ENCODE measurements at regions not wholly inside any gene's neighbourhood (a gene's known extent, or its start where the extent isn't known, plus 50 kb on each side); places are given as distances from the start of the nearest gene placed in this dataset.

- H3K27ac ChIP-seq (ENCODE audit: low read depth in 1 of 2, low read length in 2 of 2): no peak overlapping the region
- WGBS: 96% methylated on average over 1 of the region's 1 CpG
- H3K36me3 ChIP-seq (ENCODE audit: control insufficient read depth in 4 of 4, insufficient read depth in 3 of 4, low read depth in 1 of 4, low read length in 3 of 4): no peaks in the 10 kb centered on the region
- H3K4me1 ChIP-seq (ENCODE audit: control insufficient read depth in 4 of 4, insufficient read depth in 4 of 4, low read length in 3 of 4): no peaks in the 10 kb centered on the region
- H3K9me3 ChIP-seq (ENCODE audit: control insufficient read depth in 4 of 4, low read length in 3 of 4): no peaks in the 10 kb centered on the region
- H3K9ac ChIP-seq (ENCODE audit: low read depth in 1 of 2, low read length in 2 of 2): no peak overlapping the region
- no peaks in the 10 kb centered on the region for H3K27me3 ChIP-seq (ENCODE audit: control insufficient read depth in 4 of 4, insufficient read depth in 4 of 4, low read length in 3 of 4)
- H3K4me3 ChIP-seq (ENCODE audit: low read depth in 1 of 3, low read length in 3 of 3): no peak overlapping the region
- TF ChIP-seq FOXA1 (IDR thresholded peaks at IDR 0.05) (no peak), FOXA2 (IDR thresholded peaks at IDR 0.05) (no peak), JUND (IDR thresholded peaks at IDR 0.05) (no peak), TAF1 (conservative IDR thresholded peaks at IDR 0.05) (no peak), HNF4G (IDR thresholded peaks at IDR 0.05) (no peak), HNF4A (conservative IDR thresholded peaks at IDR 0.05) (no peak), RAD21 (IDR thresholded peaks at IDR 0.05) (no peak)
- DNase-seq (ENCODE audit: low spot score): no peak
Measured at GRCh38 chr11:35056391-35057093, 82.4 kb upstream of the CD44 start.

DNA sequence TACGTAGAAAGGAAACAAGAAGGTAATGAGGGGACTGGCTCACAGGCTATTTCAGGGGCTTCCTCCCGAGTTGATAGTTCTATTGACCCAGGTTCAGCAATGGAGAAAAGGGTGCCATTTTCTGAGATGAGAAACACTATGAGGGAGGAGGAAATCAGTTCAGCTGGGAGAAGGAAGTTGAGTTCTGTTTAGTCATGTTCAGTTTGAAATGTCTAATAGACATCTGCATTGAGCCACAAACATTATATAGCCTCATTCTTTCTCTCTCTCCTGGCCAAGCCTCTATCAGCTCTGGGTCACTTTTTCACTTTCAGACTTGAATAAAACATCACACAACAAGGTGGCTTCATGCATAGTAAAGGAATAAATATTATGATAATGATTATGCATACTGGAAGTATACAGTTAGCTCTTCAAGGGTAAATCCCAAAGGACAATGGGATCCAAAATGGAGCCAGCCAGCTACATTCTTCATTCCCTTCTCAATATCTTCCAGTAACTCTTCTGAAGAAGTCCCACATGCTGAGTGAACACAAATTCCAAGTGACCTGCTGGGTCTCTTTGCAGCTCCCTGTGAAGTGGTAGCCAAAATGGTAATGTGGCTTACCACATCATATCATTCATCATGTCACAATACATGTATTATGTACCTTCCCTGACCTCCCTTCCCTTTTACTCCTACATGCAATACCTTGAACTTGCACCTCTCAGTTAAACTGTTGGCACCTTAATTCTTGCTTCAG lies 80.9 kb upstream of the CD44 start:
- H3K27me3 ChIP-seq (ENCODE audit: control insufficient read depth in 4 of 4, insufficient read depth in 4 of 4, low read length in 3 of 4): no peaks in the 10 kb centered on the region
- no peak for DNase-seq (ENCODE audit: low spot score)
- no peaks in the 10 kb centered on the region for H3K4me1 ChIP-seq (ENCODE audit: control insufficient read depth in 4 of 4, insufficient read depth in 4 of 4, low read length in 3 of 4)
- no peak overlapping the region for H3K4me3 ChIP-seq (ENCODE audit: low read depth in 1 of 3, low read length in 3 of 3)
- WGBS: 96% methylated on average over 2 of the region's 2 CpGs
- H3K9ac ChIP-seq (ENCODE audit: low read depth in 1 of 2, low read length in 2 of 2): no peak overlapping the region
- no peaks in the 10 kb centered on the region for H3K36me3 ChIP-seq (ENCODE audit: control insufficient read depth in 4 of 4, insufficient read depth in 3 of 4, low read depth in 1 of 4, low read length in 3 of 4)
- no peaks in the 10 kb centered on the region for H3K9me3 ChIP-seq (ENCODE audit: control insufficient read depth in 4 of 4, low read length in 3 of 4)
- TF ChIP-seq RAD21 (IDR thresholded peaks at IDR 0.05) (no peak), NR2F2 (IDR thresholded peaks at IDR 0.05) (no peak), HNF4A (conservative IDR thresholded peaks at IDR 0.05) (no peak), FOXA1 (IDR thresholded peaks at IDR 0.05) (no peak), GABPA (IDR thresholded peaks at IDR 0.05 in 1 of 2, conservative IDR thresholded peaks at IDR 0.05 in 1 of 2) (no peak), JUND (IDR thresholded peaks at IDR 0.05) (no peak), TAF1 (conservative IDR thresholded peaks at IDR 0.05) (no peak), EGR1 (IDR thresholded peaks at IDR 0.05; ENCODE audit: low read depth in 2 of 2) (no peak), MAX (IDR thresholded peaks at IDR 0.05) (no peak), RXRA (IDR thresholded peaks at IDR 0.05) (no peak), SP1 (IDR thresholded peaks at IDR 0.05) (no peak)
- TF ChIP-seq, protein P1, sequence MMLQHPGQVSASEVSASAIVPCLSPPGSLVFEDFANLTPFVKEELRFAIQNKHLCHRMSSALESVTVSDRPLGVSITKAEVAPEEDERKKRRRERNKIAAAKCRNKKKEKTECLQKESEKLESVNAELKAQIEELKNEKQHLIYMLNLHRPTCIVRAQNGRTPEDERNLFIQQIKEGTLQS (IDR thresholded peaks at IDR 0.05): no peak
- TF ChIP-seq, protein P2, sequence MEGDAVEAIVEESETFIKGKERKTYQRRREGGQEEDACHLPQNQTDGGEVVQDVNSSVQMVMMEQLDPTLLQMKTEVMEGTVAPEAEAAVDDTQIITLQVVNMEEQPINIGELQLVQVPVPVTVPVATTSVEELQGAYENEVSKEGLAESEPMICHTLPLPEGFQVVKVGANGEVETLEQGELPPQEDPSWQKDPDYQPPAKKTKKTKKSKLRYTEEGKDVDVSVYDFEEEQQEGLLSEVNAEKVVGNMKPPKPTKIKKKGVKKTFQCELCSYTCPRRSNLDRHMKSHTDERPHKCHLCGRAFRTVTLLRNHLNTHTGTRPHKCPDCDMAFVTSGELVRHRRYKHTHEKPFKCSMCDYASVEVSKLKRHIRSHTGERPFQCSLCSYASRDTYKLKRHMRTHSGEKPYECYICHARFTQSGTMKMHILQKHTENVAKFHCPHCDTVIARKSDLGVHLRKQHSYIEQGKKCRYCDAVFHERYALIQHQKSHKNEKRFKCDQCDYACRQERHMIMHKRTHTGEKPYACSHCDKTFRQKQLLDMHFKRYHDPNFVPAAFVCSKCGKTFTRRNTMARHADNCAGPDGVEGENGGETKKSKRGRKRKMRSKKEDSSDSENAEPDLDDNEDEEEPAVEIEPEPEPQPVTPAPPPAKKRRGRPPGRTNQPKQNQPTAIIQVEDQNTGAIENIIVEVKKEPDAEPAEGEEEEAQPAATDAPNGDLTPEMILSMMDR (IDR thresholded peaks at IDR 0.05; ENCODE audit: low read depth, low read length, missing input control): no peak
- no peak overlapping the region for H3K27ac ChIP-seq (ENCODE audit: low read depth in 1 of 2, low read length in 2 of 2)
